ENCODE measurements at regions not wholly inside any gene's neighbourhood (a gene's known extent, or its start where the extent isn't known, plus 50 kb on each side); places are given as distances from the start of the nearest gene placed in this dataset.
"Not testable (repeated sequence)": the region's sequence is repeated elsewhere in the genome, so short reads cannot be mapped to it uniquely, and the experiment has no call there.

DNA sequence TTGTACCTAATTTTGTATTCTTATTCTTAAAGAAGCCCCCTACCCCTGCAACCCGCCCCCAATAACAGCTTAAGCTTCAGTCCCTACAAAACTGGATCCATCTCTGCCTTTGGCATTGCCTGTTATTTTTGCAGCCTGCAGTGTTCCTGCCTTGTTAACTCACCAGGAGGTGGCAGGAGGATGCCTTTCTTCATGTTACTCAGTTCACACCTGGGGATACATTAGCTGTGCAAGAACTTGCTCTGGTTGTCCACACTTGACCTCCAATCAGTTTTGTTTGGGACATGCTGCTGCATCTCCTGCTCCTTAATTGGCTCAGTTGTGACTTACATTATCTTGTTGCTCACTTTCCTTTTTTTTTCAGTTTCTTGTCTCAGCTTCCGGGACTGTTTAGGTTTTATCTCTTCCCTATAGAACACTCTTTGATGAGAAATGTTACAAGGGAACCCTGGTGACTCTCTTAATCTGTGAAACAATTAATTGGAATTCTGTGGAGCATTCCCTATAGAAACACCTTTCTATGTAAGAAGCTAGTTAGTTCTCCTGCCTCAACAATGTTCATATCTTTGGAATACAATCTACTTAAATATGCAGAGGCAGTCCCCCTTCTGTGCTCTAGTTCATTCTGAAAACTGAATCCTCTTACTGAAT, 467.7 kb upstream of the ACO1 start:
- TF ChIP-seq, protein P1, sequence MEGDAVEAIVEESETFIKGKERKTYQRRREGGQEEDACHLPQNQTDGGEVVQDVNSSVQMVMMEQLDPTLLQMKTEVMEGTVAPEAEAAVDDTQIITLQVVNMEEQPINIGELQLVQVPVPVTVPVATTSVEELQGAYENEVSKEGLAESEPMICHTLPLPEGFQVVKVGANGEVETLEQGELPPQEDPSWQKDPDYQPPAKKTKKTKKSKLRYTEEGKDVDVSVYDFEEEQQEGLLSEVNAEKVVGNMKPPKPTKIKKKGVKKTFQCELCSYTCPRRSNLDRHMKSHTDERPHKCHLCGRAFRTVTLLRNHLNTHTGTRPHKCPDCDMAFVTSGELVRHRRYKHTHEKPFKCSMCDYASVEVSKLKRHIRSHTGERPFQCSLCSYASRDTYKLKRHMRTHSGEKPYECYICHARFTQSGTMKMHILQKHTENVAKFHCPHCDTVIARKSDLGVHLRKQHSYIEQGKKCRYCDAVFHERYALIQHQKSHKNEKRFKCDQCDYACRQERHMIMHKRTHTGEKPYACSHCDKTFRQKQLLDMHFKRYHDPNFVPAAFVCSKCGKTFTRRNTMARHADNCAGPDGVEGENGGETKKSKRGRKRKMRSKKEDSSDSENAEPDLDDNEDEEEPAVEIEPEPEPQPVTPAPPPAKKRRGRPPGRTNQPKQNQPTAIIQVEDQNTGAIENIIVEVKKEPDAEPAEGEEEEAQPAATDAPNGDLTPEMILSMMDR (IDR thresholded peaks at IDR 0.05; ENCODE audit: low read length, missing control alignments), result no peak
- DNase-seq (ENCODE audit: low read depth), result no peak
- no peak overlapping the region for H3K4me3 ChIP-seq (replicated peaks; ENCODE audit: low read depth, low read length)

DNA sequence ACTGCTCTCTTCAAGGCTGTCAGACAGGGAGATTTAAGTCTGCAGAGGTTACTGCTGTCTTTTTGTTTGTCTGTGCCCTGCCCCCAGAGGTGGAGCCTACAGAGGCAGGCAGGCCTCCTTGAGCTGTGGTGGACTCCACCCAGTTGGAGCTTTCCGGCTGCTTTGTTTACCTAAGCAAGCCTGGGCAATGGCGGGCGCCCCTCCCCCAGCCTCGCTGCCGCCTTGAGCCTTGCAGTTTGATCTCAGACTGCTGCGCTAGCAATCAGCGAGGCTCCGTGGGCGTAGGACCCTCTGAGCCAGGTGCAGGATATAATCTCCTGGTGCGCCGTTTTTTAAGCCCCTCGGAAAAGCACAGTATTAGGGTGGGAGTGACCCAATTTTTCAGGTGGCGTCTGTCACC, 446.7 kb upstream of the ACO1 start:
- DNase-seq (ENCODE audit: low read depth); H3K4me3 ChIP-seq (replicated peaks; ENCODE audit: low read depth, low read length): not testable (repeated sequence)

DNA sequence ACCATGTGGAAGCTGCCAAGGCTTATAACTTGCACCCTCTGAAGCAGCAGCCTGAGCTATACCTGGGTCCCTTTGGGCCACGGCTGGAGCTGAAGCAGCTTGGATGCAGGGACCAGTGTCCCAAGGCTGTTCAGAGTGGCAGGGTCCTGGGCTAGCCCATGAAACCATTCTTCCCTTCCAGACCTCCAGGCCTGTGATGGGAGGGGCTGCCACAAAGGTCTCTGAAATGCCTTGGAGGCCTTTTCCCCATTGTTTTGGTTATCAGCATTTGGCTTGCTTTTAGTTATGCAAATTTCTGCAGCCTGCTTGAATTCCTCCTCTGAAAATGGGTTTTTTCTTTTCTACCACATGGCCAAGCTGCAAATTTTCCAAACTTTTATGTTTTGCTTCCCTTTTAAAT, 433.7 kb upstream of the ACO1 start:
- H3K4me3 ChIP-seq (replicated peaks; ENCODE audit: low read depth, low read length), result no peak overlapping the region
- no peak for DNase-seq (ENCODE audit: low read depth)
- TF ChIP-seq, protein P1 (IDR thresholded peaks at IDR 0.05; ENCODE audit: low read length, missing control alignments), result no peak

GRCh38 chr9:31958572-31958971, 425.9 kb upstream of the ACO1 start:
- no peak for DNase-seq (ENCODE audit: low read depth)
- TF ChIP-seq, protein P1 (IDR thresholded peaks at IDR 0.05; ENCODE audit: low read length, missing control alignments), result no peak
- no peak overlapping the region for H3K4me3 ChIP-seq (replicated peaks; ENCODE audit: low read depth, low read length)

DNA sequence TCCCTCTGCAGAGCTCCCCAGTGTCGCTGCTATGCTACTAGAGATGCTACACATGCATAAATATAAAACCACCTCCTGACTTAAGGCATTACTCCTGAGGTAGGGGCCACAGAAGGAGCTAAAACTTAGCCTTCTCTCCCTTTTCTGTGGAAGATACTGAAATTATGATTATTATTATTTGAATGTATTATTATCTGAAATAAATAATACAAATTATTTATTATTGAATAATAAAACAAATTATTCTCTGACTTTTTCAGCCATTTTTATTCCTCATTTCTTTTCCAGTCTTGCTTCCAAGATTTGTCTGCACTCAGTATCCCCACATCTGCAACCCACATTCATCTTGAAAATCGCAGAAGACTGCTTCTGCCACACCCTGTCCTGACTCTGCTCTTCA, 414.9 kb upstream of the ACO1 start:
- TF ChIP-seq, protein P1 (IDR thresholded peaks at IDR 0.05; ENCODE audit: low read length, missing control alignments), result no peak
- no peak overlapping the region for H3K4me3 ChIP-seq (replicated peaks; ENCODE audit: low read depth, low read length)
- no peak for DNase-seq (ENCODE audit: low read depth)

DNA sequence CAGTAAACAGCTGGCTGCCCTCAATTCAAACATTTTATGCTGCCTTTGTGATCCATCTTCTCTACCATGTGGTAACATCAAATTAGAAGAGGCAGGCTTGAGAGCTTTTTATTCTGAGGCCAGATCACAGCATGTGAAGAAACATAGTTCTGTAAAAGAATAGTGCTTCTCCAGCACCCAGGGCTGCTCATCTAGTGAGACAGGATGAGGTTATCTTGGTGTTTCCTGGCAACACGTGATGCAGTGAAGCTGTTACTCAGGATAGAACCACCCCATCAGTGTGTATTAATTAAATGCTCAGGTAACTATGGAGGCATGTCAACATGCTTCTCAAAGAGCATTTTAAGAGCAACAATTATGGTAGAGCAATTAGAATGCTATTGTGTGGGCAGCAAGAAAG, 400.5 kb upstream of the ACO1 start:
- TF ChIP-seq, protein P1 (IDR thresholded peaks at IDR 0.05; ENCODE audit: low read length, missing control alignments), result no peak
- H3K4me3 ChIP-seq (replicated peaks; ENCODE audit: low read depth, low read length), result no peak overlapping the region
- DNase-seq (ENCODE audit: low read depth), result no peak

DNA sequence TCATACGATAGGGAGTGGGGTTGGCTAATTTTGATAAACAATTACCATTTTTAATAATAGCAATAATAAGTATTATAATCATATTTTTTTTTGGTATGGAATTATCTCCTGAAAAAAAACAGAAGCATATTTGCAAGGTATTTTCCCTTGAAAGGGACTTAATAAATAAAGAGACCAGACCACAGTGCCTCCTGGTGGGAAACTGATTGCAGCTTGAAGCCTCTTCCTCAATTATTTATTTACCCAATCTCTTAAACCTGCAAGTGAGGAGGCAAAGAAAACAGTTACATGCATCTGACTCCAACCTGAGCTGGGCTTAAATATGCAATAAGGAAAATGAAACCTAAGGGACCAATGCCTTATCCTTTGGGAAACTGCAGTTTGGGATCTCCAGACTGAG, 388.1 kb upstream of the ACO1 start:
- TF ChIP-seq, protein P1 (IDR thresholded peaks at IDR 0.05; ENCODE audit: low read length, missing control alignments), result no peak
- H3K4me3 ChIP-seq (replicated peaks; ENCODE audit: low read depth, low read length), result no peak overlapping the region
- no peak for DNase-seq (ENCODE audit: low read depth)

Measured in fibroblast of pulmonary artery (primary cell).